AG04450 (cell line): ENCODE measurements at regions not wholly inside any gene's neighbourhood (a gene's known extent, or its start where the extent isn't known, plus 50 kb on each side); places are given as distances from the start of the nearest gene placed in this dataset.
"Not testable (repeated sequence)": the region's sequence is repeated elsewhere in the genome, so short reads cannot be mapped to it uniquely, and the experiment has no call there.

ENCODE experiments used
- CTCF ChIA-PET: fragments of 300-600, 350-600 bp; formaldehyde crosslinking; extraction: SDS; loops from one replicate; lab custom pipeline; 2022; ENCODE audit warnings: antibody characterized with exemption, inconsistent platforms; lab: Charles Lee
- POLR2A ChIA-PET: fragments of 350-600 bp; formaldehyde crosslinking; extraction: SDS; loops from one replicate; lab custom pipeline; 2021; ENCODE audit warnings: antibody characterized with exemption, inconsistent platforms; lab: Yijun Ruan, JAX
- DNase-seq: peaks from one replicate; pipeline ENCODE4 v3.0.0-alpha.2; 2011; ENCODE audit warnings: low read depth, low spot score
- H3K27ac ChIP-seq: one replicate; pipeline ENCODE4 v1.5.1; 2012; ENCODE audit warnings: low read depth, low read length, control low read depth
- H3K27me3 ChIP-seq: one replicate; pipeline ENCODE4 v1.6.0; 2012; ENCODE audit warnings: low read length; ENCODE audit not compliant: control insufficient read depth, insufficient read depth
- H3K4me3 ChIP-seq: 2 replicates; pipeline ENCODE4 v1.5.1; 2011; ENCODE audit warnings: mild to moderate bottlenecking, low read depth, low read length, control low read depth
- H3K9me3 ChIP-seq: 2 replicates; pipeline ENCODE4 v1.5.1; 2012; ENCODE audit warnings: low read length; ENCODE audit not compliant: control insufficient read depth, insufficient read depth
- TF ChIP-seq, protein P1 (sequence below): IDR thresholded peaks from 2 replicates; pipeline ENCODE4 v1.5.1; 2011; ENCODE audit warnings: low read depth, low read length, control low read depth, inconsistent platforms

- Histone ChIP-seq H3K4me3 (no peak overlapping the region), H3K27ac (no peak overlapping the region), H3K27me3 (no peaks in the 10 kb centered on the region), H3K9me3 (no peaks in the 10 kb centered on the region)
- CTCF ChIA-PET, result no interaction called here
- DNase-seq, result no peak
- POLR2A ChIA-PET, result no interaction called here
- TF ChIP-seq, protein P1, sequence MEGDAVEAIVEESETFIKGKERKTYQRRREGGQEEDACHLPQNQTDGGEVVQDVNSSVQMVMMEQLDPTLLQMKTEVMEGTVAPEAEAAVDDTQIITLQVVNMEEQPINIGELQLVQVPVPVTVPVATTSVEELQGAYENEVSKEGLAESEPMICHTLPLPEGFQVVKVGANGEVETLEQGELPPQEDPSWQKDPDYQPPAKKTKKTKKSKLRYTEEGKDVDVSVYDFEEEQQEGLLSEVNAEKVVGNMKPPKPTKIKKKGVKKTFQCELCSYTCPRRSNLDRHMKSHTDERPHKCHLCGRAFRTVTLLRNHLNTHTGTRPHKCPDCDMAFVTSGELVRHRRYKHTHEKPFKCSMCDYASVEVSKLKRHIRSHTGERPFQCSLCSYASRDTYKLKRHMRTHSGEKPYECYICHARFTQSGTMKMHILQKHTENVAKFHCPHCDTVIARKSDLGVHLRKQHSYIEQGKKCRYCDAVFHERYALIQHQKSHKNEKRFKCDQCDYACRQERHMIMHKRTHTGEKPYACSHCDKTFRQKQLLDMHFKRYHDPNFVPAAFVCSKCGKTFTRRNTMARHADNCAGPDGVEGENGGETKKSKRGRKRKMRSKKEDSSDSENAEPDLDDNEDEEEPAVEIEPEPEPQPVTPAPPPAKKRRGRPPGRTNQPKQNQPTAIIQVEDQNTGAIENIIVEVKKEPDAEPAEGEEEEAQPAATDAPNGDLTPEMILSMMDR, result no peak
Measured at GRCh38 chr1:188166654-188167053, 1337.9 kb downstream of the PLA2G4A start.

GRCh38 chr1:188169971-188170370, 1341.2 kb downstream of the PLA2G4A start:
- Histone ChIP-seq H3K9me3 (no peaks in the 10 kb centered on the region), H3K4me3 (no peak overlapping the region), H3K27me3 (no peaks in the 10 kb centered on the region), H3K27ac (no peak overlapping the region)
- ChIA-PET POLR2A (no interaction called here), CTCF (no interaction called here)
- TF ChIP-seq, protein P1, result no peak
- DNase-seq, result no peak

DNA sequence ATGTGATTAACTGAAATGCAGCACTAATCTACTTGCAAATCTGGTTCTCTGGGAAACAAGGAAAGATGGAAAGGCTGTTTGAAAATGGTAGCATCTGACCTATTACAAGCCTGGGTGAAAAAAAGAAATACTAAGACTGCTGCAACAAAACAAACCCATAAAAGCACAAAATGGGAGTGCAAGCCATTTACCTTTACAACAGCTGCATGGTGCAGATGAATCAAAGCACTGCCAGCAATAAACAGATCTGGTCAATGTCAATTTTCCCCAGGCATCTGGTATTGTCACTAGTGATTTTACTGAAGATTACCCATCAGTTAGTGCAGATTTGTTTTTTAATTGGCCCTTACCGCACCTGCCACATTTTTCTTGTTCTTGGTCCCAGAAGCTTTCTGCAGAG, 1341.7 kb downstream of the PLA2G4A start:
- no peaks in the 10 kb centered on the region for H3K9me3 ChIP-seq
- POLR2A ChIA-PET, result no interaction called here

DNA sequence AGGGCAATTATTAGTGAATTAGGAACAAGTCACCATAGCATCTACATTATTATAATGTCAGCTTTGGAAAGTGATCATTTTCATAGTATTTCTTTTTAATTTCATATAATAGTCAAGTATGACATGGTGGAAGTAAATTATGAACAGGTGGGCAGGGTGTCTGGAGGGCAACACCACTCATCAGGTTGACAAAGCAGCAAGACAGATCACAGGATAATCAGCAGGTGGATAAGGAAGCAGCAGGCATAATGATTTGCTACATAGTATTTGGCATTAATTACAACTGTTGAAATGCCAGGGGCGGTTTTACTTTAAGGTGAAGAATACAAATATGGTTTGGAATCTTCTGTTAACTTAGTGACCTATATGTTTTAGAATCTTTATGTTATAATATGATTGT, 1342.2 kb downstream of the PLA2G4A start:
- Histone ChIP-seq H3K27me3 (no peaks in the 10 kb centered on the region), H3K9me3 (no peaks in the 10 kb centered on the region), H3K4me3 (no peak overlapping the region), H3K27ac (no peak overlapping the region)
- DNase-seq, result no peak
- TF ChIP-seq, protein P1, result no peak
- CTCF ChIA-PET, result no interaction called here
- POLR2A ChIA-PET, result no interaction called here

More for the DNA sequence above, 1341.7 kb downstream of the PLA2G4A start:
- no peak overlapping the region for H3K4me3 ChIP-seq
- CTCF ChIA-PET, result no interaction called here
- no peak for DNase-seq
- TF ChIP-seq, protein P1, result no peak
- no peaks in the 10 kb centered on the region for H3K27me3 ChIP-seq
- no peak overlapping the region for H3K27ac ChIP-seq

- H3K27ac ChIP-seq, H3K4me3 ChIP-seq, DNase-seq, H3K9me3 ChIP-seq, H3K27me3 ChIP-seq, CTCF ChIA-PET, POLR2A ChIA-PET: not testable (repeated sequence)
Measured at GRCh38 chr1:188182063-188182462, 1353.3 kb downstream of the PLA2G4A start.

DNA sequence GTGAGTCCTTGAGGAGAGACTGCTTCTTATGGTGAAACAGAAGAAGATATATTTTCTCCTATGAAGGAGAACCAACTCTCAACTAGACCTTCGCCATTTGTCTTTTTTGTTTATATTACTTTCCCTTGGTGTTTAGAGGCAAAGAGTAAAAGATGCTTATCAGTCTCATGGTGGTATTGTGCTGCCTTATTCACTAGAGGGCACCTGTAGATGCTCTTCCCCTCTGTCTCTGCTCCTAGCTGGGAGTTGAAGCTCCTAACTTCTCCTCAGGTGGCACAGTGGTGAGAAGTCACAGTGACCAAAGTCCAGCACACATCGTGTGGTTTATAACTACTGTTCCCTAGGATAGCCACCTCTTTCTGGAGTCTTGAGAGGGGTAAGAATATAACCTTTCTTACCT, 1359.6 kb downstream of the PLA2G4A start:
- ChIA-PET CTCF (interaction anchor here (0.8 kb wide), 1 partner anchor 25 kb away, joined by 3 read pairs; no protein-coding TSS in a partner anchor), POLR2A (no interaction called here)
- H3K27ac ChIP-seq, result no peak overlapping the region
- H3K9me3 ChIP-seq, result no peaks in the 10 kb centered on the region
- no peaks in the 10 kb centered on the region for H3K27me3 ChIP-seq
- TF ChIP-seq, protein P1, result no peak
- H3K4me3 ChIP-seq, result no peak overlapping the region
- DNase-seq, result no peak
